ENCODE measurements at regions not wholly inside any gene's neighbourhood (a gene's known extent, or its start where the extent isn't known, plus 50 kb on each side); places are given as distances from the start of the nearest gene placed in this dataset.
"Not testable (repeated sequence)": the region's sequence is repeated elsewhere in the genome, so short reads cannot be mapped to it uniquely, and the experiment has no call there.

DNA sequence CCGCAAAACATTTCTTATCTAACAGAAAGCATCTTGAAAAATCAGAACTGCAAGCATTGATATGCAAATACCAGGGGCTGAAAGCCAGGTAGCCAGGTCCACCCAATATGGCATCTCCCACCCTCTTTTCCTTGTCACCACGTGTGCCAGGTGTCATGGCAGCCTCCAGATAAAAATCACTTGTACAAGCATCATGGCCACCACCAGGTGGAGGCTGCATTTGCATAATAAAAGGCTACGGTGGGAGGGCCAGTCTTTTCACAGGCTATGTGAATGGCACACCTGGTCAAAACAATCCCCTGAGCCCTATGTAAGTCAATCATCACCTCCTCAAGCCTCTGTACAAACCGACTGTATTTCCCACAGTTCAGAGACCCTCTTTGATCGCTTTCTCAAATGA lies 1233.1 kb upstream of the ALCAM start:
- no peak for DNase-seq (ENCODE audit: low read depth)

DNA sequence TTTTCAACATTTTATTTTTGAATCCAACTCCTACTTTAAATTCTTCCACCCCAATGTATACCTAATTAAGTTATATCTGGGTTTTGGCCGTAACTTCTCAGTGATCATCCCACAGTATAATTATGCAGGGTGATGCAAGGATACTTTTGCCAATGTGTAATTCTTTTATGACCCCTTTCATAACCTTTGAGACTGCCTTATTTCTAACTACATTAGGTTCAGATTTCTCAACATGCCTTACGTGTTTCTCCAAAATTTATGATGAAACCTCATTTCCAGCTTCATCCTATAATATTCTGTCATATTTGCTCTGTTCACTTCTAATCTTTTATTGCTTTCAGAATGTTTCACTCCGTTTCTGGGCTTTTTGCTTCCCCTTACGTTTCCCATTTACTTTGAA lies 1229.6 kb upstream of the ALCAM start:
- no peak for DNase-seq (ENCODE audit: low read depth)

DNA sequence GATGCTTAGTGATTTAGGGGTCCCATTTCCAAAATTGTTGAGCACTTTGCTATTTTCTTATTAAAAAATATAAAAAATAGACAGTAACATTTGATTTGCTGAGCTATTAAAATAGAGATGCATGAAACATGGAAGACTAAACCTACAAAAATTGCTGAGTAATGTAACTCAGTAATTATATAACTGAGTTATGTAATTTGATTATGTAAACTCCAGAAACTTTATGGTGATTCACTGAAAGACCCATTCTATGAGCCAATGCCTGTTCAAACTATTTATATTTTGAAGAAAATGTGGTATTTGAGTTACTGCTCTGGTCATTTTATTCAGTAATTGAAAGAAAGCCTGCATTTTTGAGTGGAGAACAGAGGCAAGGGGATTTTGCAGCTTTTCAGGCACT lies 1221.5 kb upstream of the ALCAM start:
- DNase-seq (ENCODE audit: low read depth) = no peak

GRCh38 chr3:104149154-104149553 lies 1217.6 kb upstream of the ALCAM start:
- no peak for DNase-seq (ENCODE audit: low read depth)

GRCh38 chr3:104150724-104151123 lies 1216.0 kb upstream of the ALCAM start:
- no peak for DNase-seq (ENCODE audit: low read depth)

DNA sequence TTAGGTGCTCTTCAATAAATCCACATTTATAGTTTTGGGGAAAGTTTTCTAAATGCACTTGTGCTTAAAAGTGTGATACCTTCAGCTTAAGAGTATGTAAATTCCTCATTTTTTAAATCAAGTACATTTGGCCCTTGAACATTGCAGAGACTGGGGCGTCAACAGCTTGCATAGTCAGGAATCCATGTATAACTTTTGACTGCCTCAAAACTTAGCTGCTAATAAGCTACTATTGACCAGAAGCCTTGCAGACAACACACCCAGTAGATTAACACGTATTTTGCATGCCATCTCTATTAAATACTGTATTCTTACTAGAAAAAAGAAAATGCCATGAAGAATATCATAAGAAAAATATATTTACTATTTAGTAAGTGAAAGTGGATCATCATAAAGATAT lies 1211.8 kb upstream of the ALCAM start:
- no peak for DNase-seq (ENCODE audit: low read depth)

DNA sequence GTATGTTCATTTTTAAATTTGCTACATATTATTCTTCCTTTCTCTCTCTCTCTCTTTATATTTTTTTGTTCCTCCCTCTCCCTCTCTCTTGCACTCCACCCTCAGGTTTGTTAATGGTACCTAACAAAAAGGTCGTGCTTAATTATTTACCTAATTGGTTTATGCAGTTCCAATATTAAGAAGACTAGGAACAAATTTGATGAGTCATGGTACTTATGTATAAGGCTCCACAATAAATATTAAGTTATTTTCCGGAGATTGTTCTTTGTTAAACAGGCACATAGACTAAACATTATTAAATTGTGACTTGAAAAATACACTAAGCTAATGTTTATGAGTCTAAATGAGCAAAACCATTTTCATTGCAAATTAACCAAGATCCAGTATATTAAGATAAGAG lies 1200.8 kb upstream of the ALCAM start:
- DNase-seq (ENCODE audit: low read depth) = no peak

GRCh38 chr3:104168386-104168785 lies 1198.3 kb upstream of the ALCAM start:
- DNase-seq (ENCODE audit: low read depth) = no peak

- DNase-seq (ENCODE audit: low read depth) = no peak
Measured at GRCh38 chr3:104175696-104176095, 1191.0 kb upstream of the ALCAM start.

- DNase-seq (ENCODE audit: low read depth) = no peak
Measured at GRCh38 chr3:104176706-104177105, 1190.0 kb upstream of the ALCAM start.

GRCh38 chr3:104178680-104179079 lies 1188.0 kb upstream of the ALCAM start:
- DNase-seq (ENCODE audit: low read depth) = no peak

DNA sequence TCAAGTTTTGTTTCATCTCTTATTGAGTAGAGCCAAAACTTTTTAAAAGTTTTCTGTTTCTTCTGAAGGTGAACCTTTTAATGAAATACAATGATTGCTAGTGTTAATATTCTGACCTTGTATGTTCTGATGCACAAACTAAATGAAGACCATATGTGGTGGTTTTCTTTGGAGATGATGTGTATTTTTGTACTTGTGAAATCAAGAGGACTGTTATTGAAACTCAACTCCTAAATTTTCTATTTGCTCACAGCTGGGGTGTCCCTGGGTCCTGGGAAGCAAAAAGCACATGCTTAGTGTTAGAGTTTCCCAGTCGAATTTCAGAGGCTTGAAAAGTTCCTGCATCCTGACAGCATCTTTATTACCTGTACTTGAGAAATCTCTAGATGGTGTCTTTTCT lies 1185.8 kb upstream of the ALCAM start:
- DNase-seq (ENCODE audit: low read depth) = no peak

GRCh38 chr3:104190681-104191080 lies 1176.0 kb upstream of the ALCAM start:
- no peak for DNase-seq (ENCODE audit: low read depth)

GRCh38 chr3:104198131-104198530 lies 1168.6 kb upstream of the ALCAM start:
- peak; percentile 33 for DNase-seq (ENCODE audit: low read depth)

GRCh38 chr3:104206925-104207324 lies 1159.8 kb upstream of the ALCAM start:
- no peak for DNase-seq (ENCODE audit: low read depth)

- no peak for DNase-seq (ENCODE audit: low read depth)
Measured at GRCh38 chr3:104214277-104214676, 1152.4 kb upstream of the ALCAM start.

GRCh38 chr3:104214937-104215336 lies 1151.8 kb upstream of the ALCAM start:
- no peak for DNase-seq (ENCODE audit: low read depth)

- DNase-seq (ENCODE audit: low read depth) = not testable (repeated sequence)
Measured at GRCh38 chr3:104219046-104219445, 1147.7 kb upstream of the ALCAM start.

DNA sequence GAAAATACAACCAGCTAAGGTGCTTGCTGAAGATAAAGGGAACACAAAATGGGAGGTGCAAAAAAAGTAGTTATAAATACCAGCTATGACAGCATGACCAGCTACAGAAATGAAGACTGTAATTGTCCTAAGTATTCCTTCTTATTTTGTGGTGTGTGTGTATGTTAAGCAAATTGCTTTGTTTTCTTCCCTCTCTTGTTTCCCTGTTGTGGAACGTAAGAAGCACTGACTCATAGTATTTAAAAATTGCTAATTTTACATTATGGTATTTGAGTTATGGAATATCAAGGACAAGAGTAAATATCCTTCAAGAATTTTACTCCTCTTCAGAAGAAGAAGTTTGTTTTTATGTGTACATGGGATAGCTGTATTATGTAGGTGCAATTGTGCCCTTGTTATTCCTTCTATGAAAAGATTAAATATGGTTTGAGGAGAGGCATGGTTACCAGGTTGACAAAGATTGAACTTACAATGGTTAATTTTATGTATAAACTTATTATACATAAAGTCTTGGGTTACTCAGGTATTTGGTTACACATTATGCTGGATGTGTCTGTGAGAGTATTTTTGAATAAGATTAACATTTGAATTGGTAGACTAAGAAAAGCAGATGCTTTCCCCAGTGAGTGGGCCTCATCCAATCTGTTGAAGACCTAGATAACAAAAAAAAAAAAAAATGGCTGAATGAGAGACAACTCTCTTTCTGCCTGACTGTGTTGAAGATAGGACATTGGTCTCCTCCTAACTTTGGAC lies 1132.1 kb upstream of the ALCAM start:
- DNase-seq (ENCODE audit: low read depth) = no peak

GRCh38 chr3:104244680-104245220 lies 1122.0 kb upstream of the ALCAM start:
- no peak for DNase-seq (ENCODE audit: low read depth)

DNA sequence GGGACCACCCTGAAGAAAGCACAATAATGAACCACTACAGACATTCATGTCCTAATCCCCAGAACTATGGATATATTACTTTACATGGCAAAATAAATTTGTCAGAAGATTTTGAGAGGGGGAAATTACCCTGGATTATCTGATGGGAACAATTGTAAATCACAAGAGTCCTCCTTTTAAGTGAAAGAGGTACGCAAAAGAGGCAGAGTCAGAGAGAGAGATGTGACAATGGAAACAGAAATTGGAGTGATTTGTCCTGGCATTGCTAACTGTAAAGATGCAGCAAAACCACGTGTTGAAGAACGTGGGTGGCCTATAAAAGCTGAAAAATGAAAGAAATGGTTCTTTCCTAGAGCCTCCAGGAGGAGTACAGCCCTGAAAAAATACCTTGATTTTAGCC lies 1121.4 kb upstream of the ALCAM start:
- DNase-seq (ENCODE audit: low read depth) = no peak

- no peak for DNase-seq (ENCODE audit: low read depth)
Measured at GRCh38 chr3:104245981-104246380, 1120.7 kb upstream of the ALCAM start.

DNA sequence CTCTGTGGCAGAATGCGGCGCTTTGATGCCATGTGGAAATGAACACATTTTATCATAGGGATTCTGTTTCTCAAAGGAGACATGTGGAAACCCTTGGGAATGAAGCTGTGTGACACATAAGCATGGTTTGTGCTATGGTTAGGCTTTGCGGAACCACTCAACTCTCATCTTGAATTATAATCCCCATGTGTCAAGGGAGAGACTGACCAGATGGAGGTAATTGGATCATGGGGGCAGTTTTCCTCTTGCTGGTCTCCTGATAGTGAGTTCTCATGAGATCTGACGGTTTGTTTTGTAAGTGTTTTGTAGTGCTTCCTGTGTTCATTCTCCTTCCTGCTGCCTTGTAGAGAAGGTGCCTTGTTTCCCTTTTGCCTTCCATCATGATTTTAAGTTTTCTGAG lies 1109.2 kb upstream of the ALCAM start:
- DNase-seq (ENCODE audit: low read depth) = no peak

- no peak for DNase-seq (ENCODE audit: low read depth)
Measured at GRCh38 chr3:104263477-104263876, 1103.2 kb upstream of the ALCAM start.
